ENCODE measurements at regions not wholly inside any gene's neighbourhood (a gene's known extent, or its start where the extent isn't known, plus 50 kb on each side); places are given as distances from the start of the nearest gene placed in this dataset.

- TF ChIP-seq CTCF (IDR thresholded peaks at IDR 0.05; ENCODE audit: low read depth, low read length), result no peak
- no peak for TF ChIP-seq EZH2phosphoT487 (IDR thresholded peaks at IDR 0.05; ENCODE audit: low read depth)
Measured at GRCh38 chr6:845566-845965, 152.6 kb upstream of the EXOC2 start.
